Transverse colon (tissue), 4 donors: ENCODE measurements at regions not wholly inside any gene's neighbourhood (a gene's known extent, or its start where the extent isn't known, plus 50 kb on each side); places are given as distances from the start of the nearest gene placed in this dataset.

Experiments used
- CTCF ChIP-seq, 5 experiments: fragments of 200-600 bp in 3 of 5; fragments of 450-650 bp in 2 of 5; sonication (generic) in 3 of 5; IDR thresholded peaks; 1 replicate in 2 of 5; 2 replicates in 3 of 5; pipeline ENCODE4 v1.5.1; 2016 to 2017; ENCODE audit warnings: antibody characterized with exemption in 5 of 5, inconsistent platforms in 3 of 5, mild to moderate bottlenecking in 2 of 5, moderate library complexity in 1 of 5
- EP300 ChIP-seq: sonication (generic); formaldehyde crosslinking; IDR thresholded peaks from one replicate; pipeline ENCODE4 v1.6.1; 2017; ENCODE audit warnings: antibody characterized with exemption, low read depth
- POLR2A ChIP-seq: fragments of 450-650 bp; IDR thresholded peaks from one replicate; pipeline ENCODE4 v1.6.1; 2016; ENCODE audit warnings: antibody characterized with exemption, mild to moderate bottlenecking, moderate library complexity
- POLR2AphosphoS5 ChIP-seq, 3 donors: sonication (generic); formaldehyde crosslinking; IDR thresholded peaks; one replicate each; pipeline ENCODE4 v1.6.1; 2016; ENCODE audit warnings: antibody characterized with exemption in 3 of 3

DNA sequence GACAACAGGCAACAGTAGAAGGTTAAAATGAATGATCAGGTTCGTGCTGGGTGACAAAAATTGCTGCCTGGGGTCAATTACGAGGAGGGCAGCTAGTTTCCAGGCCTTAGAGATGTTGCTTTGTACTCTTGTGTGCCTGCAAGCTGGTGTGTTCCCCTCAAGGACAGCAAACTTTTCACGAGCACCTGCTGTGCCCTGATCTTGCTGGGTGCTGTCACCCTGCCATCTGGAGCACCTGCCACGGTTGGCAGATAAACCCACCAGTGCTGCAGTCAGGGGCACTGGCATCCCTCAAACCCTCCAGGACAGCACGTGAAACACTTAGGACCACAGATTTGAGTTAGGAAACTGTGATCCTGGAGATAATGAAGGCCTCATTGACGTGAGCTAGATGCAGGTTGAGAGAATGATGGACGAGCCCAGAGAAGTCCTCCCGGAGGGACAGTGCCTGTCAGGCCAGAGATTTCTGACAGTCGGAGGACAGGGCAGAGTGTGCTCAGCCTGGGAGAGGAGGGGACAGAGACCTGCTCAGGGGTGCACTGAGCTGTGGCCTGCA is 104.3 kb upstream of the RAB12 start:
- TF ChIP-seq CTCF (IDR thresholded peaks at IDR 0.05) (no peak), POLR2AphosphoS5 (IDR thresholded peaks at IDR 0.05) (no peak), POLR2A (no peak), EP300 (no peak)
